ENCODE measurements at regions not wholly inside any gene's neighbourhood (a gene's known extent, or its start where the extent isn't known, plus 50 kb on each side); places are given as distances from the start of the nearest gene placed in this dataset.

GRCh38 chr13:78786459-78786858, 127.5 kb upstream of the OBI1 start:
- no peak for DNase-seq

- DNase-seq, result no peak
These were observed 126.8 kb upstream of the OBI1 start for GRCh38 chr13:78785764-78786163.

DNA sequence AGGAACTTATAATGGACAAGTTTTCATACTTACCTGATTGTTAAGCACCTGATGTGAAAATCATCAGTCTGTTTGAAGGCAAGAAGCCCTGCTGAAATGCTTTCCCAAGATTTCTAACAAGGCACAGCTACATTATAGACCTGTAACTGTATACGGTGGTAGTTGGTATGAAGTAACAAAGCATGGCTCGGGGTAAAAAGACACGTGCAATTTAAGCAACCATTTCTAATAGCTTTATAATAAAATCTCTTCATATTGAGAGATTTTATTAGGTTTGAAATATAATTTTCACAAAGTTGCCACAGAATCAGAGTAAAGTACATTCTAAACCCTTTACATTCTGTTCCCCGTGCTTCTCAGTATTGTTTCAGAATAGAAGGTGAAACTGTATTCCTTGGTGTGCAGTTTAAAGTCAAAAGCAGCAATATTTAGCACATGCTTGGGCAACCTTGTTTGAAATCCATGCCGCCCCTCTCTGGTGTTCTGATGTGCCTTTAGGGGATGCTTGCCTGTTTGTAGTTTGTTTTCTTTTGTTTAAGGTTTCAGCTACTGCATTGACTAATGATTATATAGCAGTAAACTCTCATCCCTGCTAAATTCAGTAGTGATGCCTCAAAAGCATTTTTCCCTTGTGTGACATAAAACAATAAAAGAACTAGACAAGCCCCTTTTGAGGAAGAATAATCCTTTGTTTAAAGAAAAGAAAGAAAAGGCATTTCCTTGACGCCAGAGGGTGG, 125.2 kb upstream of the OBI1 start:
- no peak for DNase-seq

DNA sequence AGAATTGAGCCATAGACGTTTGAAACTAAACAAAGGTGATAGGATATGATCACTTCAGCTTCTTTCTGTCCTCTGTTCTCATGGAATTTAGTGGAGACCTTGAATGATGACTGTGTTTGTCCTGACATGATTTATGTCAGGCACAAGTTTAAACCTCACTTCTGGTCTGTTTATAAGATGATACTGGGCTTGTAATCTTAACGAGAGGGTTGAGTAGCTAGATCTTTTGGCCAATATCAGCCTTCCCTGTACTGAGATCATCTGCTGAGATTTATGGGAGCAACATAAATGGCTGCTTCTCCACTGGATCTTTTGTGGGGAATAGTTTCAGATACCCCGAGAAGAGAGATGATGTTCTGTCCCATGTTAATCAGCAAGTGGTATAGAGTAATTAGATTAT, 121.8 kb upstream of the OBI1 start:
- no peak for DNase-seq

GRCh38 chr13:78779608-78780007, 120.7 kb upstream of the OBI1 start:
- DNase-seq, result no peak

DNA sequence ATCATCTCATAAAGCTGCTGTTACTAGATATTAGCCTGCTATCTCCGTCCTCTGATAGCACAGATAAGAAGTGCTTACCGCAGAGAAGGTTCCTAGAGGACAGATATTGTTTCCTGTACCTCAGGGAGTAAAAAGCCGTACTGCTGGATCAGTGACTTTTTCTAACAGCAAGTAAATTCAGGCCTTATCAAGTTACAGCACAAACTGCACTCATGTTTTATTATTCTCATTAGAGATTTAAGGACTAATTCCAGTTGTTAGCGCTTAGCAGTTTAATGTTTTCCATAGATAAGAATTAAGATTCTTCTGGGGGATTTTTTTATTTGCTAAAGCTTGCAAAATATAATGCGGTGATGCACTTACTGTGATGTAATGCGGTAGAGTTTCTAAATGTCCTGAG, 119.0 kb upstream of the OBI1 start:
- no peak for DNase-seq

DNA sequence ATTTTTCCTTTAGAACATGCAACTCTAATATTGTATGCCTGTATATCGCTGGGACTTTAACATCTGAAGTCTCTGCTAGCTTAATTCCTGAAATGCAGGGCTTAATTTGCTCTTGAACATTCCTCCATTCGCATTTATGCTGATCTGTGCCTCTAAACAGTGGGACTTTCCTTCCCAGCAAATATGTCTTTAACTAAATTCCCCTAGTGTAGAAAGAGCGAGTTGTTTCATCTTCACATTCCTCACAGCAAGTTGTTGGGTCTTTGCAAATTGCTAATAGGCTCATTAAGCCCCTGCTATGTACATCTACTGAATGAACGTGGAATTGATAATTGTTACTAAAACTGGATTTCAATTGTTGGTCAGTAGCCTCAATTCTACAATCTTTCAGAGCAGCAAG, 118.4 kb upstream of the OBI1 start:
- DNase-seq, result no peak

- DNase-seq, result no peak
These were observed 114.0 kb upstream of the OBI1 start for GRCh38 chr13:78772933-78773332.

GRCh38 chr13:78770601-78771000, 111.6 kb upstream of the OBI1 start:
- no peak for DNase-seq

GRCh38 chr13:78768950-78769349, 110.0 kb upstream of the OBI1 start:
- no peak for DNase-seq

- no peak for DNase-seq
These were observed 105.7 kb upstream of the OBI1 start for GRCh38 chr13:78764665-78765064.

GRCh38 chr13:78762825-78763224, 103.9 kb upstream of the OBI1 start:
- no peak for DNase-seq

DNA sequence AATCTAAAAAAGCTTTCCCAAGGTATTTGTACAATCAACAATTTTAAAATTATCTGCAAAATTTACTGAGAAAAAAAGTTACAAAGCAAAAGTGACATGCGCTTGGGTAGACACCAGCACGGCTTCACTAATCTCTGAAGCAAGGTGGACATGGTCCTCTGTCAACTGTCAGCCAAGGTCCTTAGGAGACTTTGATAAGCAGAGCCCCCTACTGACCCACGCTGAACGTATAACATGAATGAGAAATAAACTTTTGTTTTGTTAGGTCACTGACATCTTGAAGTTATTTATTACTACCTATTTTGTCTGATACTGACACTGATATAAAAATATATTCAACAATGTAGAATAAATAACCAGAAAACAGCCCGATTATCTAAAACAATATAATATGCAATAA, 100.7 kb upstream of the OBI1 start:
- no peak for DNase-seq

DNA sequence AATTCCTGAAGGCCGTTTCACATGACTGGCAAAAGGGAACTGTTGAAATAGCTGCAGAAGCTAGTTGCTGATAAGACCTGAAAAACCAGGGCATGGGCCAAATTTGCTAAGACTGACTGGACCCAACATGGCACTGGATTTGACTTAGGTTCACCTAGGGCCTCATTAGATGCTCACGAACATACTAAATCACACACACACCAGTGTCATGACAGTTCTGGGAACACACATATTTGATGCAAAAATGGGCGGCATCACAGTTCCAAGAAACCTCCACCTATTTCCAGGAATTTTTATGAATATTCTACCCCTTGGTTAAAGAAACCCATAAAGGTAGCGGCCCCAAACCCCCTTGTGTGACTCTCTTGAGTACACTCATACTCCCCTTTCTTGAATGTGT, 99.6 kb upstream of the OBI1 start:
- DNase-seq, result no peak

DNA sequence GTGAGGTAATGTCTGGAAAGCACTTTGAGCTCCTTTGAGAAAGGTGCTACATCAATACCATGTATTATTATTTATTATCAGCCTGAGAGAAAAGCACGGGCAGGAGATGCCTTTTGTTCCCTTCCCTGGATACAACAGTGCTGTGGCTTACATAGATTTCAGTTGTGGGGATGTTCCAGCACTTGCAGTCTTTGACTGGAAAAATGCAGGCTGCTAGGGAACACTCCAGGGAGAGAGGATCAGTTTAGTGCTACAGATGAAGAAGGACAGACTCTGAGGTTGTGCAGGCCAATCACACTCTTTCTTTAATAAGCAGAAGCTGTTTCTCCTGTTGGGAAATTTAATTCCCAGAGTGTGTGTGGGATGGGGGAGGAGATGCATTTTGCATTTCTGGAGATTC, 94.5 kb upstream of the OBI1 start:
- DNase-seq, result no peak

GRCh38 chr13:78750735-78751134, 91.8 kb upstream of the OBI1 start:
- DNase-seq, result no peak

DNA sequence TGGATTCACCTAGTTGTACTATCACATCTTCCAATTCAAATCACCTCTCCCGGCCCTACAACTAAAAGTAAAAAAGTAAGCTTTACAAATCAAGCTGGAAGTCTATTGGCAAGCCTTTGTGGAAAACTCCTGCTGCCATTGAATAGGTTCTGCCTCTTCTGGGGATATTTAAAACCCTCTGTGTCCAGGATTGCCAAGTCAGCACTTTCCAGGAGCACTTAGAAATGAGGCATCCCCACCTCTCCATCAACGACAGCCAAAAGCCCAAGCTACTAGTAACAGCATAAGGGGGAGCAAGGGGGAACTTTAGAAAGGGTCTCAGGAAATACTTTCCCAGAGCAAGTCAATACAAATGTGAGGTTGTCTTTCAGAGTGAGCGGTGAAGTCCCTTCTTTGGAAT, 85.0 kb upstream of the OBI1 start:
- no peak for DNase-seq

DNA sequence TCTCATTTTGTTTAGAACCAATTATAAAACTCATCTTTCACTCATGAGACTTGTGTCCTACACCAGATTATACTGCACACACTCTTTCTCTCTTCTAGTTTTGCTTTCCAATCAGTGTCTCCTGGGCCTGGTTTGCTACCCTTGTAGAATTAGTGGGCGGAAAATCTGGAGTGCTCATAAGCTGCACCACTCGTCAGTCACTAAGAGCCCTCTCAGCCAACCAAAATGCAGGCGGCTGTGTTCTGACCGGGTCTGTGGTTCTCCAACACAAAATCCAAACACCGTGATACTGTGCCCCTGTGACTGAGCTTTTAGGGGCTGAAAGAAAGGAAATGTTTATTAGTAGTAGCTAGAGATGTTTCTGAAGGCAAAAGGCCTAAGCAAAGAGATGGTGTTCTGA, 83.7 kb upstream of the OBI1 start:
- DNase-seq, result no peak

DNA sequence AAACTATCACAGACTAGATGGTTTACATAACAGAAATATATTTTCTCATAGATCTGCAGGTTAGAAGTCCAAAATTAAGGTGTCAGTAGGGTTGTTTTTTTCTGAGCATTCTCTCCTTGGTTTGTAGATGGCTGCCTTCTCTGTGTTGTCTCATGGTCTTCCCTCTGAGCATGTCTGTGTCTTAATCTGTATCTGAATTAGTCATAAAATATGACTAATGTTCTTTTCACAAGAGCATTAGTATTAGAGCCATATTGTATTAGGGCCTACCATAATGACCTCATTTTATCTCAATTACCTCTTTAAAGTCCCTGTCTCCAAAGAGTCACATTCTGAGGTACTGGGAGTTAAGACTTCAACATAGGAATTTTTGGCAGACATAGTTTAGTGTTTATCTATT, 77.2 kb upstream of the OBI1 start:
- no peak for DNase-seq

DNA sequence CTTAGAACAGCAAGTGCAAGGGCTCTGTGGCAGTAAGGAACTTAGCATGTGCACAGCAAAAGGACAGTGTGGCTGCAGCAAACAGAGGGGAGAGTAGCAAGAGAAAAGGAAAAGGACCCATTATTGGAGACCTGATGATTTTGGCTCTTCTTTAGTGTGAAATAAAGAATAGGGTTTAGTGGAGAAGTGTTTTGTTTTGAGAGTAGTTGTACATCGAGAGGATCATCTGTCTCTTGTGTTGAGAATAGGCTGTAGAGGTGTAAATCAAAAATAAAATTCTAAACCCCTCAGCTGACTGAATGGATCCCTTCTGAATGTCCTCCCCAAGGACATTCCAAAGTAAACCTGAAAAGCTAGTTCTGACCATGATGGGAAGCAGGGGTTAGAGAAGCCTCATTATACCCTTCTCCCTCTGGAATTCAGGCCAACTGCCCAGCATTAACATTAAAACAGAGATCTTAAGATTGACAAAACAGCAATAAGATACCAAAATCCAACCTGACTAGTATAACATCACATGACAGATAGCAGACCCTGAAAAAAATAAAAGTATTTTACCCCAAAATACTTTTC, 73.6 kb upstream of the OBI1 start:
- DNase-seq, result no peak

DNA sequence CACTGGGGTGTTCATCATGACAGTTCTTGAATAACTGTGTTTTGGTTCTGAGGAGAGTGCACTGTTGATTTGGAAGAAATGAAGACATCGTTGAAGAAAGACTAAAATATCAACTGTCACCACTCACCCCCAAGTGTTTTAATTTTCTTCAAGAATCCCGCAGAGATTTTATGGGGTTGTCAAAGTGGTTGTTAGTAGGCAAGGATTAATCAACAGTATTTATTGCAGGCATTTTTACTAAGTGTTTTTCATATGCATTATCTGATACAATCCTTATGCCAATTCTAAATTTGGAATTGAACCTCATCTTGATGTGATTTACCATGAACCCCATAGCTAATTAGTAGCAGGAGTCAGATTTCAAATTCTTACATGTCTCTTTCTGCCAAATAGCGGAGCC, 63.7 kb upstream of the OBI1 start:
- DNase-seq, result no peak

GRCh38 chr13:78719367-78719766, 60.4 kb upstream of the OBI1 start:
- DNase-seq, result no peak

DNA sequence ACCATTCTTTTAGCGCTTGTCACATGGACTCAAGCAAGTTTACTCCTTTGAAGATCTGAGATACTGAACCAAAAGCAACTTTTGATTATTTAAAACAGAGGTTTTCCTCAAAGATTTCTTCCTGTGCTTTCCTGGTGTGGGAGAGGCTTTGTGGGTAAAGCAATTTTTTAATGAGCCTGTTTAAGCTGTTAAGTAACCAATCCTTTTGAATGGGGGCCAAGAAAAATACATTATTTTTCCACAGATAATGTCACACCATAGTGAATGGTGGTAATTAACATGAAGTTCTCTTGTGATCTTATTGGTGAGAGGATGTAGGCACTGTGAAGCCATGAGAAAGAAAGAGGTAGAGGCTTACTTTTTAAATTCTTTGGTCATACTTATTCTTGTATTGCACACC, 55.8 kb upstream of the OBI1 start:
- no peak for DNase-seq

- DNase-seq, result no peak
These were observed 53.9 kb upstream of the OBI1 start for GRCh38 chr13:78712831-78713230.

All from nucleus accumbens (tissue), 56 donors.